HUES64 (cell line): ENCODE measurements at regions not wholly inside any gene's neighbourhood (a gene's known extent, or its start where the extent isn't known, plus 50 kb on each side); places are given as distances from the start of the nearest gene placed in this dataset.

Source experiments
- H3K27ac ChIP-seq: 2 replicates; pipeline ENCODE4 v1.7.0; 2013; ENCODE audit warnings: low read depth, low read length, inconsistent platforms
- H3K27me3 ChIP-seq: 2 replicates; pipeline ENCODE4 v1.6.1; 2013; ENCODE audit warnings: mild to moderate bottlenecking, low read length; ENCODE audit not compliant: insufficient read depth
- H3K36me3 ChIP-seq: 2 replicates; pipeline ENCODE4 v1.6.1; 2013; ENCODE audit warnings: mild to moderate bottlenecking, low read length; ENCODE audit not compliant: insufficient read depth
- H3K4me1 ChIP-seq: 2 replicates; pipeline ENCODE4 v1.6.1; 2013; ENCODE audit warnings: mild to moderate bottlenecking, low read length, moderate library complexity; ENCODE audit not compliant: insufficient read depth
- H3K4me3 ChIP-seq: 2 replicates; pipeline ENCODE4 v1.5.1; 2013; ENCODE audit warnings: mild to moderate bottlenecking, low read length, moderate library complexity
- H3K9ac ChIP-seq: 2 replicates; pipeline ENCODE4 v1.6.1; 2013; ENCODE audit warnings: mild to moderate bottlenecking, low read depth, low read length
- H3K9me3 ChIP-seq: 2 replicates; pipeline ENCODE4 v1.6.1; 2013; ENCODE audit warnings: low read depth, low read length; ENCODE audit not compliant: insufficient read depth
- WGBS: fragments of 150-250, 120-280 bp; methylation state at CpG from one replicate; pipeline ENCODE4 v1.1.7; 2013; ENCODE audit warnings: missing lambda C conversion rate; 5-methylcytosine and 5-hydroxymethylcytosine counted together

DNA sequence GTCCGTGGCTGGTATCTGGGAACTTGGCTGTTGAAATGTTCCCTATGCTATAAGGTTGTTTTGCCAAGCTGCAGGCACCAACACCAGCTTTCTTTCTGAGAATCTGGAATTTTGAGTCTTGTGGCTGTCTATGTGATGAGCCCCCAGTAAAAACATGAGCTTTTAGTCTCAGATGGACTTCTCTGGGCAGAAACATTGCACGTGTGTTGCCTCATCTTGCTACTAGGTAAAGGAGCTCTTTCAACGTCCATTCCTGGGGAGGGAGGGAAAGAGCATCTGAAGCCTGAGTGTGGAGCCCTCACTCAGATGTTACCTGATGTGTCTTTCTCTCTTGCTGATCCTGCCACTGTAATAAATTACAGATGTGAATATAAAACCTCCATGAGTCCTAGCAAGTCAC is 183.8 kb upstream of the LHX5 start:
- H3K4me3 ChIP-seq, result no peak overlapping the region
- 94% methylated on average over 3 of the region's 3 CpGs for WGBS
- H3K36me3 ChIP-seq, result no peaks in the 10 kb centered on the region
- H3K4me1 ChIP-seq, result 0 out of 2 replicates have a peak, but pooled peaks cover under 1% of the 10 kb centered on the region
- H3K27me3 ChIP-seq, result no peaks in the 10 kb centered on the region
- no peak overlapping the region for H3K27ac ChIP-seq
- no peak overlapping the region for H3K9ac ChIP-seq
- H3K9me3 ChIP-seq, result peaks cover 6% of the 10 kb centered on the region; the same call in 1 of the 2 replicates

DNA sequence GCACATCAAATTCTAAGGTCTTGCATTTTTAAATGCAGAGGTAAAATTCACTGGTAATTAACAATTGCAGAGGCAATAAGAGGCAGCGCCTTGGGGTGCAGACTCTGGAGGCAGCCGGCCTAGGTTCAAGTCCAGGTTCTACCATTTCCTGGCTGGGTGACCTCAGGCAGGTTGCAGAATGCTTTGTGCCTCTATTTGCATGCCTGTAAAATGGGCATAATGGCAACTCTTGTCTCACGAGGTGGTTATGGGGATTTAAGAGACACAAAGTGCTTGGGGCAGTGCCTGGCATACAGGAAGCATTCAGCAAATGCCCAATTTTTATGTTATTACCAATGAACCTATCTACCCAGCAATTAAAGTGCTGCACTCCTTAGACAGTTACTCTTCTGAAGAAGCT is 180.0 kb upstream of the LHX5 start:
- 96% methylated on average over 3 of the region's 3 CpGs for WGBS
- Histone ChIP-seq H3K9ac (no peak overlapping the region), H3K27ac (no peak overlapping the region)

DNA sequence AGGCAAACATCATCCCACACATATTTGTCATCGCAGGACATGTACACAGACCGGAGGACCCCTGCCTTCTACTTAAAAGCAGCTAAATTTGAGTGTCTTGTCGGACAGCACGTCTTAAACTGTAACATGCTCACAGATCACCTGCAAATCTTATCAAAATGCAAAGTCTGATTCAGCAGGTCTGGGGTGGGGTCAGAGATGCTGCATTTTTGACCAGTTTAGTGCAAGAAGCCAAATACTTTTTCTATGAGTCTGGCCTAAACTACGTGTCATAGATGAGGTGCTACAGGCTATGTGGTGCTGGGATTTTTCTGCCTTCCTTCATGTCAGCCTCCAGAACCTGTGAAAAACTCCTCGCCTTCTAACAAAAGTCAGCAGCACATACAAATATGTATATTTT is 178.8 kb upstream of the LHX5 start:
- H3K27me3 ChIP-seq, result no peaks in the 10 kb centered on the region
- H3K27ac ChIP-seq, result no peak overlapping the region
- H3K9ac ChIP-seq, result no peak overlapping the region
- no peaks in the 10 kb centered on the region for H3K36me3 ChIP-seq
- H3K9me3 ChIP-seq, result peaks cover 6% of the 10 kb centered on the region; the same call in 1 of the 2 replicates
- 84% methylated on average over 5 of the region's 6 CpGs for WGBS
- peaks cover 6% of the 10 kb centered on the region; the same call in 1 of the 2 replicates for H3K4me1 ChIP-seq
- H3K4me3 ChIP-seq, result no peak overlapping the region

More for the DNA sequence above, 180.0 kb upstream of the LHX5 start:
- Histone ChIP-seq H3K36me3 (no peaks in the 10 kb centered on the region), H3K4me3 (no peak overlapping the region), H3K27me3 (no peaks in the 10 kb centered on the region), H3K9me3 (peaks cover 6% of the 10 kb centered on the region; the same call in 1 of the 2 replicates), H3K4me1 (peaks cover 6% of the 10 kb centered on the region; the same call in 1 of the 2 replicates)

DNA sequence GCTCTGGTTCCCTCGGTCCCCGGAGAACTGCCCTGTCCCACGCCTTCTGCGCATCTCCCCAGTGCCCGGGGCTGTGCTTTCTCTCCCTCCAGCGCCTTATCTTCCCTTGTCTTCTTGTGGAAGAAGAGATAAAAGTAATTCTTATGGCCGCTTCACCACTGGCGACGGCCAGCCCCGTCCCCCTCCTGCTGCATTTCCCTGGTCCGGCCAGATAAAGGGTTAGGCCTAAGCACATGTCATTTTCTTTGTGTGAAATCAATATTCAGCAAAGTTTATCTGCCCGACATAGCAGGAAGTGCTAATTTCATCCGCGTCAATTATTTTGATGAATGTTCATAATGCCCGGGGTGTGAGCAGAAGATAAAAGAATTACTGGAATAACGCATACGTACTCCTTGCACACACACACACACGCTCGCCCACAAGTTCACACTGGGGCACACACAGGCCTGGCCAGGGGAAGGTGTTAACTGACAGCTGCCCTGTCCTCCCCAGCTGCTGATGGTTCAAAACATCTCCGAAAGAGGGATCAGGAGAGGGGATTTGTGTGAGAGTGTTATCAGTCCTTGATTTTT is 177.7 kb upstream of the LHX5 start:
- Histone ChIP-seq H3K4me3 (no peak overlapping the region), H3K9me3 (no peaks in the 10 kb centered on the region), H3K27ac (no peak overlapping the region), H3K4me1 (peaks cover 6% of the 10 kb centered on the region; the same call in 1 of the 2 replicates), H3K36me3 (no peaks in the 10 kb centered on the region), H3K27me3 (no peaks in the 10 kb centered on the region), H3K9ac (no peak overlapping the region)
- WGBS, result 84% methylated on average over 19 of the region's 20 CpGs

DNA sequence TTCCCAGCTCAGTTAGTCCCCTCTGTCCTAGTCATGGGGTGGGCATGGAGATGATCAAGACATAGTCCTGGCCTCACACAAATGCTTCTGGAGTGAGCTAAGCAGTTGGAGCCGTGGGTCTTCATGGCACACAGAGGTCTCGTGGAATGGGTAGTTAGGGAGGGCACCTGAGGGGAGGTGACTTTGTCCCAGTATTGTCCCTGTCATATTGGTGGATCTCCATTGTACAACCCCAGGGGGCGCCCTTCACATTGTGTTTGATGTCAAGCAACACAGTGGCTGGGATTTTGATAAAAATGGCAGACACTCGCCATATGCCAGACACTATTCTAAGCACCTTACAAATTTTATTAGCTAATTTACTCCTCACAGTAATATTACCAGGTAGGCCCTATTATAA is 175.4 kb upstream of the LHX5 start:
- no peak overlapping the region for H3K4me3 ChIP-seq
- H3K36me3 ChIP-seq, result no peaks in the 10 kb centered on the region
- WGBS, result 81% methylated on average over 4 of the region's 4 CpGs
- no peak overlapping the region for H3K27ac ChIP-seq
- H3K9me3 ChIP-seq, result no peaks in the 10 kb centered on the region
- H3K9ac ChIP-seq, result no peak overlapping the region
- peaks cover 6% of the 10 kb centered on the region; the same call in 1 of the 2 replicates for H3K4me1 ChIP-seq
- no peaks in the 10 kb centered on the region for H3K27me3 ChIP-seq

DNA sequence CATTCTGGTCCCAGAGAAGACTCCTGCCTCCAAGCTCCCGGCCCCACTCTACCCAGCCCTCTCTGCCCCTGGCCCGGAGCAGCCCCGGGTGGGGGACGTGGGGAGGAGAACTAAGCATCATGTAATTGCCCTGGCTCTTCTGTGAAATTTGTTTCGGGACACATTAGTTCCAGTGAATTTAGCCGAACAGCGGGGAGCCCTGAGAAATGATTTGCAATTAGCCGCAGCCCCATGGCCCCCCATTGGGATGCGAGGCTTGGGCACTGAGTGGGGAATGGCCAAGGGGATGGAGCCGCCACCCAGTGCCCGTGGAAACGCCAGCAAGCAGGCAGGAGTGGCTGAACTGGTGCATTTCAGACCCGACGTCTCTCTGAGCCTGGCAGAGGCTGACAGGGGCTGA is 173.9 kb upstream of the LHX5 start:
- 62% methylated on average over 14 of the region's 14 CpGs for WGBS
- no peaks in the 10 kb centered on the region for H3K9me3 ChIP-seq
- no peak overlapping the region for H3K9ac ChIP-seq
- H3K4me3 ChIP-seq, result no peak overlapping the region
- no peak overlapping the region for H3K27ac ChIP-seq
- H3K36me3 ChIP-seq, result no peaks in the 10 kb centered on the region
- peaks cover 10% of the 10 kb centered on the region; the same call in 1 of the 2 replicates for H3K4me1 ChIP-seq
- no peaks in the 10 kb centered on the region for H3K27me3 ChIP-seq

DNA sequence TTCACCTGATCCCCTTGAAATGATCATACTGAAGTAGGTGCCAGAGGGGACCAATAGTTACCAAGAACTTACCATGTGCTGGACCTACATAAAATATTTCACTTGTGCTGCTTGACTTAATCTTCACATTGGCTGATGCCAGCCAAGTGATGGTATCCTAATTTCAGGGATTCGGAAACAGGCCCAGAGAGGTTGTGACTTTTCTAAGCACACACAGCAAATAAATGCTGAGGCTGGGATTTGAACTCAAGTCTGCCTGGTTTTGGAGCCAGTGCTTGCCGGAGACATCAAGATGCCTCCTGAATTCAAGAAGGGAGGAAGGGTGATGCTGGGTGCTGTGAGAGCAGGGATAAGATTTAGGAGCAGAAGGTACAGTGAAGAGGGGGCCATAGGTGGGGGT is 173.5 kb upstream of the LHX5 start:
- Histone ChIP-seq H3K9ac (no peak overlapping the region), H3K4me1 (peaks cover 6% of the 10 kb centered on the region; the same call in 1 of the 2 replicates), H3K27me3 (no peaks in the 10 kb centered on the region), H3K36me3 (no peaks in the 10 kb centered on the region), H3K4me3 (no peak overlapping the region), H3K9me3 (no peaks in the 10 kb centered on the region), H3K27ac (no peak overlapping the region)
- 86% methylated on average over 2 of the region's 2 CpGs for WGBS

DNA sequence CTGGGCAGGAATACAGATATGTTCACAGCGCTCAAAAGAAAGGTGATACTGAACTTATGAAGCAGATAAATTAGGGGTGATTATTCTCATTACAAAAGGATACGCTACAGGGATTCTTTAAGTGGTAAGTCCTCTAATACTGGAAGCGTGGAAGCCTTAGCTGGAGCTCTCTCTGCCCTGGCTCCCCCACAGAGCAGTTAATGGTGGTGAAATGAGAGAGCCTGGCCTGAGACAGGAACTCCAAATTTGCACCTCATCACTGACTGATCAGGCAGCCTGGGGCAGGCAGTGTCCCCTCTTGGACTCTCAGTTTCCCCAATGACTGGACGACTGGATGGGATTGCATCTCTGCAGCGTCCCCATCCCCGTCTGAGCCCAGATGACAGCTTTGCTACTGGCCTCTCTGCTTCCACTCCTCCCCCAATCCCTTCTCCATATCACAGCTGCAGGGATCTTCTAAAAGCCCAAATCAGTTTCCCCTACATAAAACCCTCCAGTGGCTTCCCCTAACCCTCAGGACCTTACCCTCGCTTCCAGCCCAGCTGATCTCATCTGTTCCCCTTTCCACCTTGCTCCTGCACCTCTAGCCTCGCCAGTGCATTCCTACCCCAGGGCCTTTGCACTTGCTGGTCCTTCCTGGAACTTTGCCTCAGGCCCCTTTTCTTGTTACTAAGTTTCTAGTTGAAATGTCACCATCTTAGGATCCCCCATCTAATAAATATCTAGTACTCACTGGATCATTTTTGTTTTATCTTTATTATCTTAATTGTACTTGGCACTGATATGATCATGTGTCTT is 171.7 kb upstream of the LHX5 start:
- H3K36me3 ChIP-seq, result no peaks in the 10 kb centered on the region
- 37% methylated on average over 8 of the region's 8 CpGs for WGBS
- H3K27ac ChIP-seq, result no peak overlapping the region
- H3K4me1 ChIP-seq, result peaks cover 4% of the 10 kb centered on the region; the same call in 1 of the 2 replicates
- H3K9me3 ChIP-seq, result no peaks in the 10 kb centered on the region
- H3K4me3 ChIP-seq, result no peak overlapping the region
- no peak overlapping the region for H3K9ac ChIP-seq
- no peaks in the 10 kb centered on the region for H3K27me3 ChIP-seq

DNA sequence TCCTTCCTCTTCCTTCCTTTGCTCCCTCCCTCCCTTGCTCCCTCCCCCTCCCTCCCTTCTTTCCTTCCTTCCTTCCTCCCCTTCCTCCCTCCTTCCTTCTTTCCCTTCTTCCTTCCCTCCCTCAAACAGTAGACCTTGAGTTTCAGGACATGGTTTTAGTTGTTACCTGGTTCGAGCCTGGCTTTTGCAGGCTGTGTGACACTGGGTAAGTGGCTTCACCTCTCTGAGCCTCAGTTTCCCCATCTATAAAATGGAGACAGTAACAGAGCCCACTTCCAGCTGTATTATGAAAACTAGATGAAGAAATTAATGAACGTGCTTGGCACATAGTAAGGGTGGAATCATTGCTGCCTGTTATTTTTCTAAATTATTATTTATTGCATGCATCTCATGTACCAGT is 171.0 kb upstream of the LHX5 start:
- peaks cover 4% of the 10 kb centered on the region; the same call in 1 of the 2 replicates for H3K4me1 ChIP-seq
- no peak overlapping the region for H3K9ac ChIP-seq
- no peak overlapping the region for H3K4me3 ChIP-seq
- H3K27me3 ChIP-seq, result no peaks in the 10 kb centered on the region
- no peaks in the 10 kb centered on the region for H3K9me3 ChIP-seq
- no peak overlapping the region for H3K27ac ChIP-seq
- 89% methylated on average over 1 of the region's 2 CpGs for WGBS
- no peaks in the 10 kb centered on the region for H3K36me3 ChIP-seq

DNA sequence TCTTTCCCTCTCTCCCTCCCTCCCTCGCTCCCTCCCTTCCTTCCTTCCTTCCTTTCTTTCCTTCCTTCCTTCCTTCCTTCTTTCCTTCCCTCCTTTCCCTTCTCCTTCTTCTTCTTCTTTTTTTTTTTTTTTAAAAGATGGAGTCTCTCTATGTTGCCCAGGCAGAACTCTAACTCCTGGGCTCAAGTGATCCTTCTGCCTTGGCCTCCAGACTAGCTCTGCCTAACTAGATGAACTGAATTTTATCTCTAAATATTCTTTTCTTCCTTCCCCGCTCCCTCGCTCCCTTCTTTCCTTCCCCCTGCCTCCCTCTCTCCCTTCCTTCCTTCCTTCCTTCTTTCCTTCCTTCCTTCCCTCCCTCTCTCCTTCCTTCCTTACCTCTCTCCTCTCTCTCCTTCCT is 170.5 kb upstream of the LHX5 start:
- WGBS, result 92% methylated on average over 3 of the region's 3 CpGs
- no peaks in the 10 kb centered on the region for H3K9me3 ChIP-seq
- no peaks in the 10 kb centered on the region for H3K27me3 ChIP-seq

DNA sequence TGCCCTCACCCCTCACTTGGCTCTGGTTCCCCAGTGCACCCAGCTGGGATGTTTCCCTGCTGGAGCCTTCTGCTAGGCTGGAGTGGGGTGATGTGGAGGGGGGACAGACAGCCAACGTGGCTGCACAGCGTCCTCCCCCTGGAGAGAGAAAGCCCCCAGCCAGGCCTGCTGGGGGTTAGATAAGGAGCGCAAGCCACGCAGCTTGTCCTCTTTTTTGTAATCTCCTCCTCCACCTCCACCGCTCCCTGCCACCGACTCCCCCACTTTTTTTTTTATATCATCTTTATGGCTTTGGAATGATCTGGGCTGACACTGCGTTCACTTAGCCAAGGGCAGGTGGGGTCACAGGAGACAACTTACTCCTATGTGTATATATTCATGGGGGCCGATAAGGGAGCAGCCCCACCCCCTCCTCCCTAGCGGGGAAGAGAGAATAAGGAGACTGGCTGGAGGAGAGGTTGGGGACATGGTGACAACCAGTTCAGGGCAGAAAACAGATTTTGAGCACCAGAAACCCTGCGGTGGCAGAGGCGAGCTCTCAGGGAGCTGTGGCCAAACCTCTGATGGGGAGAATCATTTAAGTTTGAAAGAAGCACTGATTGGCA is 169.9 kb upstream of the LHX5 start:
- no peak overlapping the region for H3K9ac ChIP-seq

More for the DNA sequence above, 170.5 kb upstream of the LHX5 start:
- Histone ChIP-seq H3K4me3 (no peak overlapping the region), H3K36me3 (no peaks in the 10 kb centered on the region), H3K9ac (no peak overlapping the region), H3K27ac (no peak overlapping the region), H3K4me1 (peaks cover 4% of the 10 kb centered on the region; the same call in 1 of the 2 replicates)

More for the DNA sequence above, 169.9 kb upstream of the LHX5 start:
- 52% methylated on average over 10 of the region's 11 CpGs for WGBS
- Histone ChIP-seq H3K4me3 (no peak overlapping the region), H3K27ac (no peak overlapping the region), H3K27me3 (no peaks in the 10 kb centered on the region), H3K4me1 (peaks cover 4% of the 10 kb centered on the region; the same call in 1 of the 2 replicates), H3K9me3 (no peaks in the 10 kb centered on the region), H3K36me3 (no peaks in the 10 kb centered on the region)
